SK-N-SH (cell line): ENCODE measurements at regions not wholly inside any gene's neighbourhood (a gene's known extent, or its start where the extent isn't known, plus 50 kb on each side); places are given as distances from the start of the nearest gene placed in this dataset.

ENCODE experiments used
- CTCF ChIA-PET: fragments of 300-600, 350-600 bp; formaldehyde crosslinking; extraction: SDS; loops from one replicate; lab custom pipeline; 2021; lab: Yijun Ruan, JAX
- POLR2A ChIA-PET: fragments of 350-600 bp; sonication (Branson Sonifier 250); formaldehyde crosslinking; extraction: SDS; loops from one replicate; lab custom pipeline; 2020; ENCODE audit warnings: antibody characterized with exemption, inconsistent platforms; lab: Yijun Ruan, JAX
- DNase-seq: peaks from one replicate; pipeline ENCODE4 v3.0.0; 2012
- H2AFZ ChIP-seq: fragments of 200-600 bp; sonication (generic); 2 replicates; pipeline ENCODE4 v1.8.1; 2016; ENCODE audit warnings: antibody characterized with exemption, mild to moderate bottlenecking, low read depth
- H3F3A ChIP-seq: fragments of 200-600 bp; sonication (generic); replicated peaks from 2 replicates; pipeline ENCODE3; 2016; ENCODE audit warnings: antibody characterized with exemption, mild to moderate bottlenecking; ENCODE audit not compliant: insufficient read depth
- H3K27ac ChIP-seq, 2 experiments: fragments of 200-500 bp in 1 of 2; fragments of 200-600 bp in 1 of 2; sonication (Bioruptor generic) in 1 of 2; sonication (generic), shearing (Covaris generic) in 1 of 2; 2 replicates each; pipeline versions ENCODE4 v1.5.1 to v1.6.1; 2014 to 2016; ENCODE audit warnings: low read depth in 2 of 2, inconsistent platforms in 1 of 2, low read length in 1 of 2, mild to moderate bottlenecking in 1 of 2, mixed read lengths in 1 of 2
- H3K27me3 ChIP-seq: fragments of 200-600 bp; sonication (generic), shearing (Covaris generic); 2 replicates; pipeline ENCODE4 v1.6.1; 2016; ENCODE audit warnings: mixed run types; ENCODE audit not compliant: insufficient read depth
- H3K36me3 ChIP-seq, 2 experiments: fragments of 200-500 bp in 1 of 2; fragments of 200-600 bp in 1 of 2; sonication (Bioruptor generic) in 1 of 2; sonication (generic) in 1 of 2; replicated peaks in 1 of 2; 2 replicates each; pipeline versions ENCODE3 to v1.5.1; 2014 to 2016; ENCODE audit warnings: low read length in 1 of 2, mild to moderate bottlenecking in 1 of 2; ENCODE audit not compliant: insufficient read depth in 2 of 2, control insufficient read depth in 1 of 2
- H3K4me1 ChIP-seq, 2 experiments: fragments of 200-500 bp in 1 of 2; fragments of 200-600 bp in 1 of 2; sonication (Bioruptor generic) in 1 of 2; sonication (generic), shearing (Covaris generic) in 1 of 2; 2 replicates each; pipeline versions ENCODE4 v1.5.1 to v1.6.1; 2014 to 2016; ENCODE audit warnings: low read depth in 1 of 2, low read length in 1 of 2, mixed run types in 1 of 2; ENCODE audit not compliant: insufficient read depth in 2 of 2, control insufficient read depth in 1 of 2
- H3K4me2 ChIP-seq: fragments of 200-600 bp; sonication (generic), shearing (Covaris generic); 2 replicates; pipeline ENCODE4 v1.6.1; 2017; ENCODE audit warnings: mixed run types
- H3K4me3 ChIP-seq, 2 experiments: fragments of 200-500 bp in 1 of 2; fragments of 200-600 bp in 1 of 2; sonication (Bioruptor generic) in 1 of 2; sonication (generic), shearing (Covaris generic) in 1 of 2; 2 replicates each; pipeline versions ENCODE4 v1.5.1 to v1.8.1; 2014 to 2016; ENCODE audit warnings: low read depth in 2 of 2, inconsistent platforms in 1 of 2, low read length in 1 of 2, mild to moderate bottlenecking in 1 of 2, mixed read lengths in 1 of 2, moderate library complexity in 1 of 2
- H3K79me2 ChIP-seq: fragments of 200-600 bp; sonication (generic); 2 replicates; pipeline ENCODE4 v1.8.1; 2017; ENCODE audit warnings: mild to moderate bottlenecking; ENCODE audit not compliant: insufficient read depth
- H3K9ac ChIP-seq: fragments of 200-600 bp; sonication (generic); 2 replicates; pipeline ENCODE4 v1.6.1; 2017; ENCODE audit warnings: mixed run types
- H3K9me2 ChIP-seq: fragments of 200-600 bp; sonication (generic); 2 replicates; pipeline ENCODE4 v1.6.1; 2017; ENCODE audit warnings: mixed run types
- H3K9me3 ChIP-seq: fragments of 200-600 bp; sonication (generic); 2 replicates; pipeline ENCODE4 v1.6.1; 2017; ENCODE audit warnings: mixed run types, mild to moderate bottlenecking, moderate library complexity
- H4K20me1 ChIP-seq: fragments of 200-600 bp; sonication (generic); 2 replicates; pipeline ENCODE4 v1.6.1; 2017; ENCODE audit warnings: mild to moderate bottlenecking, mixed run types; ENCODE audit not compliant: insufficient read depth
- CHD2 ChIP-seq: fragments of 150-350 bp; IDR thresholded peaks from 2 replicates; pipeline ENCODE4 v1.6.1; 2018; ENCODE audit warnings: low read length; ENCODE audit not compliant: partially characterized antibody
- ELF1 ChIP-seq: IDR thresholded peaks from 2 replicates; pipeline ENCODE4 v1.4.0; 2012
- EZH2phosphoT487 ChIP-seq: fragments of 200-600 bp; sonication (generic); IDR thresholded peaks from 2 replicates; pipeline ENCODE4 v1.6.1; 2017; ENCODE audit warnings: low read depth, mixed run types, mild to moderate bottlenecking, antibody characterized with exemption, moderate library complexity, borderline replicate concordance
- FOSL2 ChIP-seq: IDR thresholded peaks from 2 replicates; pipeline ENCODE4 v1.4.0; 2012; ENCODE audit warnings: low read depth, mild to moderate bottlenecking, moderate library complexity, borderline replicate concordance
- FOXM1 ChIP-seq: IDR thresholded peaks from 2 replicates; pipeline ENCODE4 v1.4.0; 2012; ENCODE audit warnings: low read depth, mild to moderate bottlenecking
- GABPA ChIP-seq: IDR thresholded peaks from 2 replicates; pipeline ENCODE4 v1.4.0; 2012; ENCODE audit warnings: low read depth, mild to moderate bottlenecking
- GATA2 ChIP-seq: sonication (generic); formaldehyde crosslinking; IDR thresholded peaks from 2 replicates; pipeline ENCODE4 v1.5.0; 2020; ENCODE audit warnings: mild to moderate bottlenecking, missing genetic modification reagents
- JUND ChIP-seq: IDR thresholded peaks from 2 replicates; pipeline ENCODE4 v1.4.0; 2012
- MEF2A ChIP-seq: IDR thresholded peaks from 2 replicates; pipeline ENCODE4 v1.4.0; 2012; ENCODE audit warnings: low read depth, borderline replicate concordance
- MXI1 ChIP-seq: IDR thresholded peaks from 2 replicates; pipeline ENCODE4 v1.6.1; 2012; ENCODE audit warnings: mild to moderate bottlenecking, low read depth, low read length, improper control_type of control experiment
- NRF1 ChIP-seq: IDR thresholded peaks from 2 replicates; pipeline ENCODE4 v1.6.1; 2012; ENCODE audit warnings: low read depth, mild to moderate bottlenecking, low read length
- RAD21 ChIP-seq: IDR thresholded peaks from 2 replicates; pipeline ENCODE4 v1.6.1; 2012; ENCODE audit warnings: mild to moderate bottlenecking, low read length
- RFX5 ChIP-seq: IDR thresholded peaks from 2 replicates; pipeline ENCODE4 v1.6.1; 2012; ENCODE audit warnings: mild to moderate bottlenecking, improper control_type of control experiment, low read length
- RXRA ChIP-seq: IDR thresholded peaks from 2 replicates; pipeline ENCODE4 v1.4.0; 2012; ENCODE audit warnings: low read depth, mild to moderate bottlenecking, borderline replicate concordance
- SIN3A ChIP-seq: IDR thresholded peaks from 2 replicates; pipeline ENCODE4 v1.6.1; 2012; ENCODE audit warnings: low read depth, mild to moderate bottlenecking, low read length, moderate library complexity, borderline replicate concordance
- SMC3 ChIP-seq: IDR thresholded peaks from 2 replicates; pipeline ENCODE4 v1.6.1; 2012; ENCODE audit warnings: low read depth, low read length, improper control_type of control experiment
- TAF1 ChIP-seq: IDR thresholded peaks from 2 replicates; pipeline ENCODE4 v1.6.1; 2012; ENCODE audit warnings: low read depth, mild to moderate bottlenecking, low read length, moderate library complexity, borderline replicate concordance
- TCF12 ChIP-seq: IDR thresholded peaks from 2 replicates; pipeline ENCODE4 v1.4.0; 2012
- TEAD4 ChIP-seq: IDR thresholded peaks from 2 replicates; pipeline ENCODE4 v1.4.0; 2012; ENCODE audit warnings: mild to moderate bottlenecking, borderline replicate concordance; ENCODE audit not compliant: insufficient read depth
- WGBS: methylation state at CpG from one replicate; pipeline ENCODE4 v1.1.6; 2017; ENCODE audit warnings: low lambda C conversion rate; 5-methylcytosine and 5-hydroxymethylcytosine counted together
- TF ChIP-seq, protein P1 (sequence below): IDR thresholded peaks from 2 replicates; pipeline ENCODE4 v1.4.0; 2012; ENCODE audit warnings: low read depth, borderline replicate concordance
- TF ChIP-seq, protein P2 (sequence below): fragments of 150-350 bp; IDR thresholded peaks from 2 replicates; pipeline ENCODE4 v1.6.1; 2016; ENCODE audit warnings: mild to moderate bottlenecking, low read depth, low read length

DNA sequence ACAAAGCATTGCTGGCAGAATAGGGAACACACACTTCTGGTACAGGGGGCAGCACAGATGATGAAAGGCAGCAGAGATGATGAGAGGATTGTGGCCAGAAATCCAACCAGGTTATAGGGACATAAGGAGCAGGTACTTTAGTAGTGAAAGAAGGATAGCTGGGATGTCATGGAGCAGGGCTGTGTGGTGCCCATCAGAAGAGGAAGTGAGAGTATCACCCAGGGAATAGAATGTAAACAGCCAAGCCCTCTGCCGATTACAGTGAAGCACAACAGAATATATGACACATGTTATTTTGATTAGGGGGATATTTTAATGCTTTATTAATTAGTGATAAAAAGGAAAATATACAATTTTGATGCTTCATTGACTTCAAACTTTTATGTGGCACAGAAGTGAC lies 883.4 kb upstream of the CDH2 start:
- Histone ChIP-seq H4K20me1 (no peaks in the 10 kb centered on the region), H3K27me3 (no peaks in the 10 kb centered on the region), H3K27ac (no peak overlapping the region), H3K4me3 (no peak overlapping the region), H3K4me2 (no peak overlapping the region), H3K4me1 (no peaks in the 10 kb centered on the region), H3K9me3 (no peaks in the 10 kb centered on the region), H3K9me2 (no peaks in the 10 kb centered on the region), H3K79me2 (no peaks in the 10 kb centered on the region), H2AFZ (no peak overlapping the region), H3K9ac (no peak overlapping the region), H3K36me3 (no peaks in the 10 kb centered on the region), H3F3A (peaks cover 3% of the 10 kb centered on the region)
- POLR2A ChIA-PET, result no interaction called here
- DNase-seq, result no peak
- CTCF ChIA-PET, result interaction anchor here (0.9 kb wide), 1 partner anchor 10 kb away, joined by 3 read pairs; no protein-coding TSS in a partner anchor
- TF ChIP-seq TEAD4 (no peak), FOXM1 (no peak), EZH2phosphoT487 (no peak), GATA2 (CRISPR knock-in tag) (no peak), FOSL2 (no peak), MEF2A (no peak), CHD2 (no peak), RAD21 (no peak), SIN3A (no peak), MXI1 (no peak), TCF12 (no peak), JUND (no peak), SMC3 (no peak), GABPA (no peak), RXRA (no peak), ELF1 (no peak)
- TF ChIP-seq, protein P1, sequence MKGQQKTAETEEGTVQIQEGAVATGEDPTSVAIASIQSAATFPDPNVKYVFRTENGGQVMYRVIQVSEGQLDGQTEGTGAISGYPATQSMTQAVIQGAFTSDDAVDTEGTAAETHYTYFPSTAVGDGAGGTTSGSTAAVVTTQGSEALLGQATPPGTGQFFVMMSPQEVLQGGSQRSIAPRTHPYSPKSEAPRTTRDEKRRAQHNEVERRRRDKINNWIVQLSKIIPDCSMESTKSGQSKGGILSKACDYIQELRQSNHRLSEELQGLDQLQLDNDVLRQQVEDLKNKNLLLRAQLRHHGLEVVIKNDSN, result no peak
- TF ChIP-seq, protein P2, sequence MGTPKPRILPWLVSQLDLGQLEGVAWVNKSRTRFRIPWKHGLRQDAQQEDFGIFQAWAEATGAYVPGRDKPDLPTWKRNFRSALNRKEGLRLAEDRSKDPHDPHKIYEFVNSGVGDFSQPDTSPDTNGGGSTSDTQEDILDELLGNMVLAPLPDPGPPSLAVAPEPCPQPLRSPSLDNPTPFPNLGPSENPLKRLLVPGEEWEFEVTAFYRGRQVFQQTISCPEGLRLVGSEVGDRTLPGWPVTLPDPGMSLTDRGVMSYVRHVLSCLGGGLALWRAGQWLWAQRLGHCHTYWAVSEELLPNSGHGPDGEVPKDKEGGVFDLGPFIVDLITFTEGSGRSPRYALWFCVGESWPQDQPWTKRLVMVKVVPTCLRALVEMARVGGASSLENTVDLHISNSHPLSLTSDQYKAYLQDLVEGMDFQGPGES, result no peak
- WGBS, result 75% methylated on average over 1 of the region's 1 CpG

DNA sequence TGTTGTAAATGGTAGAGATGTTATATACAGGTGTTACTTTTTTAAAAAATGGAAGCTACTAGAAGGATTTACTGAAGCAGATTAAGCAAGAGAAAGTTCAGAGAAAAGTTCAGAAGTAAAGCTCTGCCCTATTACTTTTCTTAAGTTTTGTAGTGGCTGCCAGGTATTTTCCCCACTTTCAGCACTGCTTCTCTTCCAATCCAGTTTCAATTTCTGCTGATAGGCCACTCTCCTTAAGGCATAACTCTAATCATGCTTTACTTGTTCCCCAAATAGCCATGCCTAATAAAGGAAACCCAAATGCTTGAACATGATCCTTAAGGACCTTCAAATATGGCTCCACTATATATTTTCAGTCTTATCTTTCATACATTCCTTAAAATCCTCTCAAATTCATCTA lies 880.8 kb upstream of the CDH2 start:
- TF ChIP-seq GABPA (no peak), JUND (no peak), TCF12 (no peak), RAD21 (no peak), GATA2 (CRISPR knock-in tag) (no peak), MEF2A (no peak), SMC3 (no peak), TAF1 (no peak), NRF1 (no peak), RFX5 (no peak), MXI1 (no peak)
- TF ChIP-seq, protein P1, result no peak
- TF ChIP-seq, protein P2, result no peak
- H3K4me1 ChIP-seq, result no peaks in the 10 kb centered on the region

More for the DNA sequence above, 880.8 kb upstream of the CDH2 start:
- POLR2A ChIA-PET, result no interaction called here
- Histone ChIP-seq H3K4me3 (no peak overlapping the region), H3K27ac (no peak overlapping the region), H4K20me1 (no peaks in the 10 kb centered on the region), H3K9ac (no peak overlapping the region), H3K4me2 (no peak overlapping the region), H3K9me3 (no peaks in the 10 kb centered on the region; the same call in 1 of the 2 replicates), H3K79me2 (no peaks in the 10 kb centered on the region), H3K36me3 (no peaks in the 10 kb centered on the region), H2AFZ (no peak overlapping the region), H3F3A (peaks cover 3% of the 10 kb centered on the region), H3K27me3 (no peaks in the 10 kb centered on the region), H3K9me2 (no peaks in the 10 kb centered on the region)
- DNase-seq, result no peak
- CTCF ChIA-PET, result no interaction called here
